Mesenteric fat pad (tissue), 1 donor: ENCODE measurements at regions not wholly inside any gene's neighbourhood (a gene's known extent, or its start where the extent isn't known, plus 50 kb on each side); places are given as distances from the start of the nearest gene placed in this dataset.
"Not testable (repeated sequence)": the region's sequence is repeated elsewhere in the genome, so short reads cannot be mapped to it uniquely, and the experiment has no call there.

Source experiments
- DNase-seq: peaks from one replicate; pipeline ENCODE4 v3.0.0-alpha.2; 2020; ENCODE audit warnings: low spot score
- donor health status: DM: yes; HTN: yes; CAD: no.

GRCh38 chr1:30572192-30572591 lies 151.2 kb downstream of the MATN1 start:
- no peak for DNase-seq

- DNase-seq, result no peak
These were observed 152.0 kb downstream of the MATN1 start for GRCh38 chr1:30571380-30571779.

GRCh38 chr1:30569384-30569783 lies 154.0 kb downstream of the MATN1 start:
- DNase-seq, result no peak

GRCh38 chr1:30562559-30562958 lies 160.8 kb downstream of the MATN1 start:
- no peak for DNase-seq

GRCh38 chr1:30551603-30552002 lies 171.8 kb downstream of the MATN1 start:
- peak; percentile 68 for DNase-seq

- peak; percentile 77 for DNase-seq
These were observed 172.8 kb downstream of the MATN1 start for GRCh38 chr1:30550365-30551220.

- DNase-seq, result not testable (repeated sequence)
These were observed 173.5 kb downstream of the MATN1 start for GRCh38 chr1:30549872-30550271.

- no peak for DNase-seq
These were observed 175.1 kb downstream of the MATN1 start for GRCh38 chr1:30548294-30548693.

GRCh38 chr1:30547326-30547725 lies 176.1 kb downstream of the MATN1 start:
- DNase-seq, result not testable (repeated sequence)

GRCh38 chr1:30545365-30545764 lies 178.0 kb downstream of the MATN1 start:
- DNase-seq, result no peak

- no peak for DNase-seq
These were observed 181.5 kb downstream of the MATN1 start for GRCh38 chr1:30541721-30542485.

- peak; percentile 71 for DNase-seq
These were observed 182.7 kb downstream of the MATN1 start for GRCh38 chr1:30540611-30541192.

GRCh38 chr1:30539884-30540283 lies 183.5 kb downstream of the MATN1 start:
- DNase-seq, result no peak

- DNase-seq, result peak; percentile 68
These were observed 184.2 kb downstream of the MATN1 start for GRCh38 chr1:30538993-30539867.

GRCh38 chr1:30538226-30538992 lies 185.0 kb downstream of the MATN1 start:
- DNase-seq, result no peak

GRCh38 chr1:30537279-30537678 lies 186.1 kb downstream of the MATN1 start:
- peak; percentile 60 for DNase-seq

GRCh38 chr1:30536530-30536929 lies 186.9 kb downstream of the MATN1 start:
- no peak for DNase-seq

GRCh38 chr1:30535595-30536325 lies 187.6 kb downstream of the MATN1 start:
- DNase-seq, result no peak

- peak; percentile 72 for DNase-seq
These were observed 188.8 kb downstream of the MATN1 start for GRCh38 chr1:30534551-30534940.
